GM23248 (cell line): ENCODE measurements at regions not wholly inside any gene's neighbourhood (a gene's known extent, or its start where the extent isn't known, plus 50 kb on each side); places are given as distances from the start of the nearest gene placed in this dataset.

ENCODE experiments used
- EZH2 ChIP-seq: fragments of 200-600 bp; sonication (generic); IDR thresholded peaks from 2 replicates; pipeline ENCODE4 v1.6.1; 2018; ENCODE audit warnings: antibody characterized with exemption, mild to moderate bottlenecking; ENCODE audit not compliant: insufficient read depth, poor library complexity, severe bottlenecking
- EZH2phosphoT487 ChIP-seq: fragments of 200-600 bp; sonication (generic); IDR thresholded peaks from 2 replicates; pipeline ENCODE4 v1.6.1; 2018; ENCODE audit warnings: antibody characterized with exemption, moderate library complexity, mild to moderate bottlenecking, low read depth; ENCODE audit not compliant: insufficient read depth

- TF ChIP-seq EZH2 = no peak
- no peak for TF ChIP-seq EZH2phosphoT487
Measured at GRCh38 chr13:60837806-60838205, 440.8 kb downstream of the TDRD3 start.
